GM12872 (cell line): ENCODE measurements at regions not wholly inside any gene's neighbourhood (a gene's known extent, or its start where the extent isn't known, plus 50 kb on each side); places are given as distances from the start of the nearest gene placed in this dataset.

Experiments used
- CTCF ChIP-seq: IDR thresholded peaks from 3 replicates; pipeline ENCODE4 v1.5.1; 2011; ENCODE audit warnings: low read depth, mild to moderate bottlenecking, low read length, moderate library complexity; ENCODE audit not compliant: insufficient read depth

- TF ChIP-seq CTCF = no peak
These were observed 139.8 kb upstream of the SPEF2 start for GRCh38 chr5:35477911-35478310.

GRCh38 chr5:35477321-35477720 lies 140.3 kb upstream of the SPEF2 start:
- TF ChIP-seq CTCF = no peak

GRCh38 chr5:35476797-35477196 lies 140.9 kb upstream of the SPEF2 start:
- no peak for TF ChIP-seq CTCF

GRCh38 chr5:35476036-35476435 lies 141.6 kb upstream of the SPEF2 start:
- TF ChIP-seq CTCF = no peak

GRCh38 chr5:35473589-35473988 lies 144.1 kb upstream of the SPEF2 start:
- no peak for TF ChIP-seq CTCF

- TF ChIP-seq CTCF = no peak
These were observed 146.8 kb upstream of the SPEF2 start for GRCh38 chr5:35470866-35471265.

GRCh38 chr5:35468811-35469210 lies 148.9 kb upstream of the SPEF2 start:
- no peak for TF ChIP-seq CTCF

GRCh38 chr5:35466746-35467145 lies 150.9 kb upstream of the SPEF2 start:
- TF ChIP-seq CTCF = no peak
